Pons (tissue), 1 donor: ENCODE measurements at regions not wholly inside any gene's neighbourhood (a gene's known extent, or its start where the extent isn't known, plus 50 kb on each side); places are given as distances from the start of the nearest gene placed in this dataset.
"Not testable (repeated sequence)": the region's sequence is repeated elsewhere in the genome, so short reads cannot be mapped to it uniquely, and the experiment has no call there.

Experiments used
- DNase-seq: peaks from one replicate; pipeline ENCODE4 v3.0.0-alpha.2; 2016; ENCODE audit warnings: low spot score

- no peak for DNase-seq
Observed at GRCh38 chr11:130550984-130551383, 102.5 kb downstream of the ADAMTS15 start.

- DNase-seq = no peak
Observed at GRCh38 chr11:130551388-130551787, 102.9 kb downstream of the ADAMTS15 start.

DNA sequence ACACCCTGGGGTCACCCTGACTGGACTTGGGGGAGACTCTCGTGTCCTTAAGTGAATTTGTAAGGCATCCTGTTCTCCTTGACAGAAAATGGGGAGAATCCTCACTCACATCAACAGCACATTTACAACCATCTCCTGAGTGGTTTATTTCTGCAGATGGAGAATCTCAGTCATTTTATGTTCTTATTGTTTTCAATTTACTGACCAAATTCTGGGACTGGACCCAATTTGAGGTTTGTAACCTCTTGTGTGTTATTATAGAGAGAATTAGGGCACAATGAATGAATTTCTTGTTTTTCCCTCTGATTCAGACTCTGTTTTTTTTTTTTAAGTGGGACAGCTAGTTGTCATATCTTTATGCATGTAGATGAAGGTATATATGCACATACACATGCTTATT lies 104.9 kb downstream of the ADAMTS15 start:
- no peak for DNase-seq

GRCh38 chr11:130554241-130555055 lies 106.0 kb downstream of the ADAMTS15 start:
- no peak for DNase-seq

GRCh38 chr11:130555251-130555841 lies 106.9 kb downstream of the ADAMTS15 start:
- DNase-seq = no peak

- DNase-seq = no peak
Observed at GRCh38 chr11:130560000-130560780, 111.7 kb downstream of the ADAMTS15 start.

DNA sequence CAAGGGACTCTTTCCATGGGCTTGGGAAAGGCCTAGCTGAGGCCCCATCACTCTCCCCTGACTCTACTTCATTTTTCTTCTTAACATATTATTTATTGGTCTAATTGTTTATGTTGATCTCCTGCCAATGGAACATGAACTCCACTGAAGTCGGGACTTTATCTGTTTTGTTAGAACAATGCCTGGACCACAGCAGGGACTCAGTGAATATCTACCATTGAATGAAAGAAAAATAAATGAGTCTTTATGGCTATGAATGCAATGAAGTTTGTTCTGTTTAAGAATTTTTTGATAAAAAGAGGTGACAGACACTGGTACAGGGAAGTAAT lies 112.3 kb downstream of the ADAMTS15 start:
- DNase-seq = no peak

GRCh38 chr11:130561441-130561881 lies 113.0 kb downstream of the ADAMTS15 start:
- no peak for DNase-seq

- DNase-seq = no peak
Observed at GRCh38 chr11:130562549-130562948, 114.1 kb downstream of the ADAMTS15 start.

DNA sequence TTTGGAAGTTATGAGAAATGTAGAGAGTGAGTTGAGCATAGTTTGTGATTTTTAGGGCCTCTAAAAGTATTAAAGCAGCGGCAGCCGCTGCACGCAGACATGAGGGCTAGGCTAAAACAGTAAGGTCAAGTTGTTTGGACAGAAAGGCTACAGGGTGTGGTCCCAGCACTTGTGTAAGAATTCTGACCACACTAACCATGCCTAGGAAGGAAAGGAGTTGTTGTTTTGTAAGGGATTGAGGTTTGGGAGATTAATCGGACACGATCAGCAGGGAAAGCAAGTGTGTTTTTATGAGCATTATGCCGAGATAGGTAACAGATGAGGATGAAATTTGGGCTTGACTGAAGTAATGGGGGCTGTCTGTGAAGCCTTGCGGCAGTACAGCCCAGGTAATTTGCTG lies 117.9 kb downstream of the ADAMTS15 start:
- DNase-seq = not testable (repeated sequence)

DNA sequence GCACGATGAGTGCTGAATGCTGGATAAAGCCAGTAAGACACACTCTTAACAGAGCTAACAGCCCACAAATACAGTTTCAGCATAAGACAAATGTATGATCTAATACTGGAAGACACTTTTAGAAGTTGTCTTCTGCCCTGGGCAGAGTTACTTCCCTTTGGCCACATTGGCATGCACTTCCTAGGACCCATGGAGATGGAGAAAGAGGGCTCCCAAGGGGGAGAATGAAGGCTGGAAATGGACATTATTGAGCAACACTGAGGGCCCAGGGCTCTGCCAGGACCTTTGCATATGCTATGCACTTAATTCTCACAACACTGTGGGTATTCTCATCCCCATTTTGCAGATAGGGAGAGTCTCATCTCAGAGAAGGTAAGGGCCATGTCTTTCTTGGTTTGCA lies 123.1 kb downstream of the ADAMTS15 start:
- DNase-seq = no peak

- DNase-seq = no peak
Observed at GRCh38 chr11:130571947-130572584, 123.6 kb downstream of the ADAMTS15 start.

- DNase-seq = no peak
Observed at GRCh38 chr11:130573767-130574166, 125.3 kb downstream of the ADAMTS15 start.

- no peak for DNase-seq
Observed at GRCh38 chr11:130574740-130575139, 126.3 kb downstream of the ADAMTS15 start.

DNA sequence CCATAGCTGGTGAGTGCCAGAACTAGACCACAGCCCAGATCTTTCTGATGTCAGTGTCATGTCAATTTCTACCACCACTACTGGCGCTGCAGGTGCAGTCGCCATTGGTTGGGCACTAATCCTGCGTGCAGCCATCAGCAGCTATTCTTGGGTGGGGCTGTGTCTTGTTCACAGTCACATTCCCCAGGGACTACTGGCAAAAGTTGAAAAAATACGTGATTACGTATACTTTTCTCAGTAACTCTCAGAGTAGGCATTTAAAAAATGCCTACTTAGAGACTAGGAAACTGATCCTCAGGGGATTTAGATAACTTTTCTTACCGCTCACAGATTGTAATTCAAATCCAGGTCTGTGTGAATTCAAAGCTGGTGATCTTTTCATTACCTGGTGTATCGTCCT lies 127.7 kb downstream of the ADAMTS15 start:
- no peak for DNase-seq

DNA sequence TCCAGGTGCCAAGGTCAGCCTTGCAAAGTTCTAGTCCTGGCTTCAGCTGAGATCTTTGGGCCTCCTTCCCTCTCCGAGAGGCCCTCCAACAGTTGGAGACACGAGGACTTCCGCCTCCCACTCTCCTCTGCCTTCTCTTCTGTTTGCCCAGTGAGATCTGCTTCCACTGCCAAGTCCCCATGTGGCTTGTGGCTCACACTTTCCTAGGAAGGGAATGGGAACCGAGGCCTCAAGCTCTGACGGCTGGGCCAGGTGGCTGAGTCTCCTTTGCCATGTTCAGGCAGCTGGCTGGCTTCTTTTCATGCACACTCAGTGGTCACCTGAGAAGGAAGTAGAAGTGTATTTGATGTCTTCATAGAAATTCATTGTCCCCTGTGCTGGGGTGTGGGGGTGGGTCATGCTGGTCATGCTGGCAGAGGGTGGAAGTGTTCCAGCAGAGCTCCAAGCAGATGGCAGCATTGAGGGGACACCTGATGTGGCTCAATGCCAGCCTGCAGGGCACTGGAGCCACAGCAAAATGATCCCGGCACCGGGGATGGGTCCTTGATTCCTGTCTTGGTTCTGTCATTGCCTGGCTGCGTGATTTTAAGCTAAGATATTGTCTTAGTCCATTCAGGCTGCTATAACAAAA lies 130.4 kb downstream of the ADAMTS15 start:
- no peak for DNase-seq

DNA sequence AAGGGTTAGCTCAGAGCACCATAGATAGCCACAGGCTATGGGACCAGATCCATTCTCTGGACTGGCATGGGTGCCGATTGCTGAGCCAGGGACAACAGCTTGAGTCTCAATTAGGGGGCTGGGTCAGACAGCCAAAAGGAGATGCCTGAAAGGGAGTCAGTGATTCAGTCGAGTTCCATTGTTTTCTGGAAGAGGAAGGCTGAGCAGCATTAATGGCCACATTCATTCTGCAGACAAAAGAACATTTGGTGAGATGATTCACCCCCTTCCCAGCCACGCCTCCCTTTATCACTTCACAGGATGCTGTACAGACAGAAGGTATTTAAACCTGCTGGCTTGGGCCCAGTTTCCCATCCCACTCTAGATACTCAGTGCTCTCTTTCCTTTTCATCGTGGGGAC lies 131.9 kb downstream of the ADAMTS15 start:
- DNase-seq = peak; percentile 97

DNA sequence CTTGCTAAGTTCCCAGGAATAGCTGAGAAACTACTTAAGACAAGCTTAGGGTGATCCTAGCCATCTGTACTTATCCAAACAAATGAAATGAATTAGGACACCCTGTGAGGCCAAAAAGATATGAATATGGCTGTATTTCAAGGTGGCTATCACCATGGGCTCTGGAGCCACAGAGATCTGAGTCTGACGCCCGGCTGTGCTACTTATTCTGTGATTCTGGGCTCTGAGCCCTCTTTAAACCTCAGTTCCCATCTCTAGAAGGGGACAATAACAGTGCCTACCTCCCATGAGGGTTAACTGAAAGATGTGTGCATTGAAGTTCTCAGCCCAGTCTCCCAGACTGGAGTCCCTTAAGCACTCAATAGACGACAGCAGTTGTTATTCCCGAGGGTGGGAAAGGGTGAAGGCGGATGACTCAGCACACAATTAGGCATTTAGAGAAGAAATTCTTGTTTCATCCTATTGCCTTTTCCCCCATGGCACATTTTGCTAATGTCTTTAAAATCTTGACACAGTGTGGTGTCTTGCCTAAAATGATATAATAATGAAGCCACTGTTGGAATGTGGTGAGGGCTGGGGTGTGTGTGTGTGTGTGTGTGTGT lies 132.5 kb downstream of the ADAMTS15 start:
- DNase-seq = peak; percentile 11

GRCh38 chr11:130581646-130582045 lies 133.2 kb downstream of the ADAMTS15 start:
- no peak for DNase-seq

DNA sequence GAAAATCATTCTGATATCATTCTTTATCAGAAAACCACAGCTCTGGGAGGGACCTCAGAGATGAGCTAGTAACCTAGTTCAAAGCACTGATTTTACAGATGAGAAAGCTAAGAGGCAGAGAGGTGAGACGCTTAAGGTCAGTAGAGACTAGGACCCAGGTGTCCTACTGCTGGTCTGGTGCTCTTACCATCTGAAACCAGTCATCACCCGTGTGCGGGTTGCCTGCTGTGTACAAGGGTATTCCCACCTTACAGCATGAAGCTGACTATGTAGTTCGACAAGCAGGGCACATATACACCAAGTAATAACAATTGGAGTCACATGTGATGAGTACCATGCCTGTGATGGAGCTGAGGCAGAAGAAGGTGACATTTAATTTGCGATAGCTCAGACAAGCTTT lies 133.7 kb downstream of the ADAMTS15 start:
- no peak for DNase-seq

DNA sequence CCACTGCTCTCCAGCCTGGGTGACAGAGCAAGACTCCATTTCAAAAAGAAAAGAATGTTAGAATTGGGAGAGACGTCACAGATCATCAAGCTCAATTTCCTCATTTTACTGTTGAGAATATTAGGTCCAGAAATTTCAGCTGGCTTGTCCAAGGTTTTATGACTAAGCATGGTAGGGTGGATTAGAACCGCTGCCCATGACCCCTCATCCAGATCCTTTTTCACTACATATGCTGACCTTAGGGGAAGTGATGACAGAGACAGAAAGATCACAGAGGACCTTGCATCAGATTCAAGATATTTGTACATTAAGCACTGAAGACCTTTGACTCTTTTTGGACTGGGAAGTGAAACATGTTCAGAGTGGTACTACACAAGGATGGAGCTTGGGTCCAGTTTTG lies 134.5 kb downstream of the ADAMTS15 start:
- no peak for DNase-seq

GRCh38 chr11:130583801-130584211 lies 135.4 kb downstream of the ADAMTS15 start:
- DNase-seq = peak; percentile 95
